ENCODE measurements at regions not wholly inside any gene's neighbourhood (a gene's known extent, or its start where the extent isn't known, plus 50 kb on each side); places are given as distances from the start of the nearest gene placed in this dataset.

- H4K20me1 ChIP-seq (ENCODE audit: low read depth, low read length): no peaks in the 10 kb centered on the region
- no peak overlapping the region for H3K27ac ChIP-seq (ENCODE audit: low read depth, low read length)
- no peak overlapping the region for H2AFZ ChIP-seq (ENCODE audit: low read depth, low read length, severe bottlenecking)
- H3K4me3 ChIP-seq (ENCODE audit: insufficient read depth, low read length, poor library complexity, severe bottlenecking): no peak overlapping the region
- H3F3A ChIP-seq (ENCODE audit: insufficient read depth): no peaks in the 10 kb centered on the region
- no peak overlapping the region for H3K9ac ChIP-seq (ENCODE audit: low read length)
- no peaks in the 10 kb centered on the region for H3K9me2 ChIP-seq (replicated peaks; ENCODE audit: insufficient read depth, low read length)
- H3K4me2 ChIP-seq (ENCODE audit: low read depth, low read length, poor library complexity, severe bottlenecking): no peak overlapping the region
- no peaks in the 10 kb centered on the region for H3K27me3 ChIP-seq (ENCODE audit: low read length)
- H3K9me3 ChIP-seq (ENCODE audit: insufficient read depth, low read length): no peaks in the 10 kb centered on the region
- H3K79me2 ChIP-seq (ENCODE audit: insufficient read depth, low read length): no peaks in the 10 kb centered on the region
- H3K36me3 ChIP-seq (ENCODE audit: low read length): no peaks in the 10 kb centered on the region
- no peak for TF ChIP-seq CTCF (IDR thresholded peaks at IDR 0.05; ENCODE audit: insufficient read depth, low read length, poor library complexity, severe bottlenecking)
- TF ChIP-seq EZH2phosphoT487 (conservative IDR thresholded peaks at IDR 0.05; ENCODE audit: low read length): no peak
These were observed 312.2 kb downstream of the TMEM114 start for GRCh38 chr16:8278031-8278580.

- Histone ChIP-seq H3K4me3 (ENCODE audit: insufficient read depth, low read length, poor library complexity, severe bottlenecking) (no peak overlapping the region), H3K9me3 (ENCODE audit: insufficient read depth, low read length) (no peaks in the 10 kb centered on the region), H3K9me2 (replicated peaks; ENCODE audit: insufficient read depth, low read length) (no peaks in the 10 kb centered on the region), H3K27me3 (ENCODE audit: low read length) (no peaks in the 10 kb centered on the region), H3K36me3 (ENCODE audit: low read length) (no peaks in the 10 kb centered on the region), H3F3A (ENCODE audit: insufficient read depth) (no peaks in the 10 kb centered on the region), H3K79me2 (ENCODE audit: insufficient read depth, low read length) (no peaks in the 10 kb centered on the region), H4K20me1 (ENCODE audit: low read depth, low read length) (no peaks in the 10 kb centered on the region), H3K27ac (ENCODE audit: low read depth, low read length) (no peak overlapping the region), H3K4me2 (ENCODE audit: low read depth, low read length, poor library complexity, severe bottlenecking) (no peak overlapping the region), H2AFZ (ENCODE audit: low read depth, low read length, severe bottlenecking) (no peak overlapping the region), H3K9ac (ENCODE audit: low read length) (no peak overlapping the region)
- TF ChIP-seq EZH2phosphoT487 (conservative IDR thresholded peaks at IDR 0.05; ENCODE audit: low read length) (no peak), CTCF (IDR thresholded peaks at IDR 0.05; ENCODE audit: insufficient read depth, low read length, poor library complexity, severe bottlenecking) (no peak)
These were observed 319.0 kb downstream of the TMEM114 start for GRCh38 chr16:8271344-8271743.

- Histone ChIP-seq H3K9me2 (replicated peaks; ENCODE audit: insufficient read depth, low read length) (no peaks in the 10 kb centered on the region), H3K4me2 (ENCODE audit: low read depth, low read length, poor library complexity, severe bottlenecking) (no peak overlapping the region), H3K79me2 (ENCODE audit: insufficient read depth, low read length) (no peaks in the 10 kb centered on the region), H3K9ac (ENCODE audit: low read length) (no peak overlapping the region), H3K27me3 (ENCODE audit: low read length) (no peaks in the 10 kb centered on the region), H3K4me3 (ENCODE audit: insufficient read depth, low read length, poor library complexity, severe bottlenecking) (no peak overlapping the region), H4K20me1 (ENCODE audit: low read depth, low read length) (no peaks in the 10 kb centered on the region), H2AFZ (ENCODE audit: low read depth, low read length, severe bottlenecking) (no peak overlapping the region), H3K9me3 (ENCODE audit: insufficient read depth, low read length) (no peaks in the 10 kb centered on the region), H3K27ac (ENCODE audit: low read depth, low read length) (no peak overlapping the region), H3F3A (ENCODE audit: insufficient read depth) (no peaks in the 10 kb centered on the region), H3K36me3 (ENCODE audit: low read length) (no peaks in the 10 kb centered on the region)
- TF ChIP-seq CTCF (IDR thresholded peaks at IDR 0.05; ENCODE audit: insufficient read depth, low read length, poor library complexity, severe bottlenecking): no peak
- no peak for TF ChIP-seq EZH2phosphoT487 (conservative IDR thresholded peaks at IDR 0.05; ENCODE audit: low read length)
These were observed 328.0 kb downstream of the TMEM114 start for GRCh38 chr16:8262299-8262698.
